ENCODE measurements at regions not wholly inside any gene's neighbourhood (a gene's known extent, or its start where the extent isn't known, plus 50 kb on each side); places are given as distances from the start of the nearest gene placed in this dataset.

- no peak for ATAC-seq (ENCODE audit: low read depth in 2 of 2)
- no peak overlapping the region for H3K4me3 Mint-ChIP-seq
- DNase-seq: no peak
- H3K36me3 Mint-ChIP-seq: no peaks in the 10 kb centered on the region
- no peak overlapping the region for H3K27ac Mint-ChIP-seq
- H3K9me3 Mint-ChIP-seq: no peaks in the 10 kb centered on the region
- H3K27me3 Mint-ChIP-seq: no peaks in the 10 kb centered on the region
- no peaks in the 10 kb centered on the region for H3K4me1 Mint-ChIP-seq
These were observed 228.8 kb upstream of the ADGRL2 start for GRCh38 chr1:81571946-81572345.

DNA sequence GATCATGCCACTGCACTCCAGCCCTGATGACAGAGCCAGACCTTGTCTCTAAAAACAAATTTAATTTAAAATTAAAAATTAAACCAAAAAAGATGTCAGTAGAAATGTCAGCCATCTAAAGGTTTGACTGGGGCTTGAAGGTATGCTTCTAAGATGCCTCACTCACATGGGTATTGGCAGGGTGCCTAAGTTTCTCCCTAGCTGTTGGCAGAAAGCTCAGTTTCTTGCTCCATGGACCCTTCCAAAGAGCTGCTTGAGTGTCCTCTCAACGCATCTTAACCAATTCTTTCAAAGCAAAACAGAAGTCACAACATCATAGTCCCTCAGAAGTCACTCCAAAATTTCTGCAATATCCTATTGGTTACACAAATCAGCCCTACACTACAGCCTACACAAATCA lies 231.0 kb upstream of the ADGRL2 start:
- no peaks in the 10 kb centered on the region for H3K36me3 Mint-ChIP-seq
- no peaks in the 10 kb centered on the region for H3K9me3 Mint-ChIP-seq
- no peak for ATAC-seq (ENCODE audit: low read depth in 2 of 2)
- no peaks in the 10 kb centered on the region for H3K27me3 Mint-ChIP-seq
- H3K4me1 Mint-ChIP-seq: no peaks in the 10 kb centered on the region
- no peak overlapping the region for H3K4me3 Mint-ChIP-seq
- no peak overlapping the region for H3K27ac Mint-ChIP-seq
- DNase-seq: no peak

GRCh38 chr1:81563632-81564031 lies 237.1 kb upstream of the ADGRL2 start:
- H3K36me3 Mint-ChIP-seq: no peaks in the 10 kb centered on the region
- DNase-seq: no peak
- H3K27ac Mint-ChIP-seq: peak overlapping the region in 1 of 6 donors; percentile 25
- no peaks in the 10 kb centered on the region for H3K4me1 Mint-ChIP-seq
- H3K27me3 Mint-ChIP-seq: no peaks in the 10 kb centered on the region
- no peak overlapping the region for H3K4me3 Mint-ChIP-seq
- no peak for ATAC-seq (ENCODE audit: low read depth in 2 of 2)
- H3K9me3 Mint-ChIP-seq: no peaks in the 10 kb centered on the region

DNA sequence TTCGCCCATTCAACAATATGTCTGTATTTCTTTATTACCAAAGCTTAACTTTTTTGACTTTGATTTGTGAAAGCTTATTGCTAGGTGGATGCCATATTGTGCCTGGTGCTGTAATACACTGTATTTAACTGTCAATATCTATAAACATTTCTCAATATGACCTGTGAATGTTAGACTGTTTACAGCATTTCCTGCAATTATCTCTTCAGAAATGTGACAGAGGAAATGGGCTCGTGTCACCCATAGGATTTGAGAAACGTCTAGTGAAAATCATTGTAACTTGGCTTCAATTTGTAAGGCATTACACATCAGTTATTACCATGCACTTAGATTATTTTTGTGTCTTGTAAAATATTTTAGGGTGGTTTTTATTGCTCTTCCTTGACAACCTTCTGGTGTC lies 237.8 kb upstream of the ADGRL2 start:
- Mint-ChIP-seq H3K4me3 (no peak overlapping the region), H3K27ac (no peak overlapping the region), H3K36me3 (no peaks in the 10 kb centered on the region), H3K4me1 (no peaks in the 10 kb centered on the region), H3K9me3 (no peaks in the 10 kb centered on the region), H3K27me3 (no peaks in the 10 kb centered on the region)
- DNase-seq (no peak), ATAC-seq (ENCODE audit: low read depth in 2 of 2) (no peak)

GRCh38 chr1:81560629-81561028 lies 240.1 kb upstream of the ADGRL2 start:
- no peaks in the 10 kb centered on the region for H3K27me3 Mint-ChIP-seq
- H3K27ac Mint-ChIP-seq: no peak overlapping the region
- H3K4me3 Mint-ChIP-seq: no peak overlapping the region
- DNase-seq (no peak), ATAC-seq (ENCODE audit: low read depth in 2 of 2) (no peak)
- H3K4me1 Mint-ChIP-seq: no peaks in the 10 kb centered on the region
- H3K36me3 Mint-ChIP-seq: no peaks in the 10 kb centered on the region
- H3K9me3 Mint-ChIP-seq: no peaks in the 10 kb centered on the region

- Mint-ChIP-seq H3K27me3 (no peaks in the 10 kb centered on the region), H3K36me3 (no peaks in the 10 kb centered on the region), H3K27ac (no peak overlapping the region), H3K4me1 (no peaks in the 10 kb centered on the region), H3K9me3 (no peaks in the 10 kb centered on the region), H3K4me3 (no peak overlapping the region)
- DNase-seq: no peak
- no peak for ATAC-seq (ENCODE audit: low read depth in 2 of 2)
These were observed 240.9 kb upstream of the ADGRL2 start for GRCh38 chr1:81559662-81560350.

DNA sequence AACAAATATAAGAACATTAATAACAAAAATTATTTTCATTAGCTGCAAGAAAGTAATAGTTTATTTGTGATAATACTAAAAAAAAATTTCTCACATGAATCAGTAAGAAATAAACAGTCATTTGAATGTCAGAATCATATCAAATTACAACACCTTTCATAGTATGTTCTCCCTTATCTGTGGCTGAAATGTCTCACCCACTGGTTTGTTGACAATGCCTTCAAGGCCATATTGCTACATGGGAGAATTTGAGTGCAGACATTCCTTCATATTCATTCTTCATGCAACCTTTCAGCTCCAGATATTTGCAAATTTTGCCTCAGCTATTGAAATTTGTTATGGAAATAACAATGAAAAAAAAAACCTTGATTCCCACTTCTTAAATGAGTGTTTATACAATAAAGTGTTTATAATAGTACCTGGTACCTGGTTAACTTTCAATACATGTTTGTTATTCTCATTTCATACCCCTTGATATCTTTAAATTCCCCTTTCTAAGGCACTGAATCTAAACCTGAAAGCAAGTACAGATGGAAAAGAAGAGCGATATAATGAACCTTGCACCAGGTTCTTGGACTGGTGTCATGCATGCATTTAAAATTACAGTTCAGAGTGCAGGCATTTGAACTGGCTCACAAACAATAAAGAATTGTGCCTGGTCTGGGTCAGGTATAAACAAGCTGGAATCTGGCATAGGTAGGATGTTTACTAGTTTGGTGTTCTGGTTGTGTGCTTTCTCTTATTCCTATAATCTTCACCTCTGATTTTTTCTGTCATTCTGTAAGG lies 242.2 kb upstream of the ADGRL2 start:
- Mint-ChIP-seq H3K4me3 (no peak overlapping the region), H3K27ac (no peak overlapping the region), H3K4me1 (no peaks in the 10 kb centered on the region), H3K27me3 (no peaks in the 10 kb centered on the region), H3K9me3 (no peaks in the 10 kb centered on the region), H3K36me3 (no peaks in the 10 kb centered on the region)
- ATAC-seq (ENCODE audit: low read depth in 2 of 2) (no peak), DNase-seq (no peak)

- DNase-seq: no peak
- Mint-ChIP-seq H3K27ac (no peak overlapping the region), H3K27me3 (no peaks in the 10 kb centered on the region), H3K4me1 (no peaks in the 10 kb centered on the region), H3K36me3 (no peaks in the 10 kb centered on the region), H3K9me3 (no peaks in the 10 kb centered on the region), H3K4me3 (no peak overlapping the region)
- no peak for ATAC-seq (ENCODE audit: low read depth in 2 of 2)
These were observed 243.8 kb upstream of the ADGRL2 start for GRCh38 chr1:81556968-81557367.

DNA sequence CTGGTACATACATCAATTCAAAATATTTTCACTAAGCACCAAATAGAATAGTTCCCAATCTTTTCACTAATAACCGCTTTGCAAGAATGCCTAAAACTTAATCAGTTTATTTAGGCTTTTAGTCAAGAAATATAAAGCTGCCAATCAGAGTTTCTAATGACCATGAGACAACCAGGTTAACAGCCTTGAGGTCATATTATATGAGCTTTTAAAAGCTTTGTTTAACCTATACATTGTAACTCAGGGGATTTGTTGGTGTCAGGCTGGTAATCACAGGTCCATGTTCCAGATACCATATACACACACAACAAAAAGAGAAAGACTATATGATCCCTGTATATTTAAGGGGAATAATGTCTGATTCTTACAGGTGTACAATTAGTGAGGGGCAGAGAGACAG lies 246.2 kb upstream of the ADGRL2 start:
- H3K27me3 Mint-ChIP-seq: no peaks in the 10 kb centered on the region
- no peaks in the 10 kb centered on the region for H3K9me3 Mint-ChIP-seq
- H3K36me3 Mint-ChIP-seq: no peaks in the 10 kb centered on the region
- H3K27ac Mint-ChIP-seq: no peak overlapping the region
- no peak for DNase-seq
- H3K4me3 Mint-ChIP-seq: no peak overlapping the region
- ATAC-seq (ENCODE audit: low read depth in 2 of 2): no peak
- H3K4me1 Mint-ChIP-seq: no peaks in the 10 kb centered on the region

- Mint-ChIP-seq H3K27me3 (no peaks in the 10 kb centered on the region), H3K27ac (no peak overlapping the region), H3K36me3 (no peaks in the 10 kb centered on the region), H3K9me3 (no peaks in the 10 kb centered on the region), H3K4me3 (no peak overlapping the region), H3K4me1 (no peaks in the 10 kb centered on the region)
- ATAC-seq (ENCODE audit: low read depth in 2 of 2): no peak
- no peak for DNase-seq
These were observed 246.6 kb upstream of the ADGRL2 start for GRCh38 chr1:81554108-81554507.

- Mint-ChIP-seq H3K27me3 (no peaks in the 10 kb centered on the region), H3K4me1 (no peaks in the 10 kb centered on the region), H3K4me3 (no peak overlapping the region), H3K27ac (no peak overlapping the region), H3K9me3 (no peaks in the 10 kb centered on the region), H3K36me3 (no peaks in the 10 kb centered on the region)
- DNase-seq: no peak
- no peak for ATAC-seq (ENCODE audit: low read depth in 2 of 2)
These were observed 247.2 kb upstream of the ADGRL2 start for GRCh38 chr1:81553503-81553902.

GRCh38 chr1:81551946-81552345 lies 248.8 kb upstream of the ADGRL2 start:
- H3K9me3 Mint-ChIP-seq: peaks cover 0 to under 1% (median 0%) of the 10 kb centered on the region in 7 donors
- no peak for ATAC-seq (ENCODE audit: low read depth in 2 of 2)
- DNase-seq: no peak
- H3K27me3 Mint-ChIP-seq: no peaks in the 10 kb centered on the region
- H3K27ac Mint-ChIP-seq: no peak overlapping the region
- H3K36me3 Mint-ChIP-seq: no peaks in the 10 kb centered on the region
- no peak overlapping the region for H3K4me3 Mint-ChIP-seq
- no peaks in the 10 kb centered on the region for H3K4me1 Mint-ChIP-seq

DNA sequence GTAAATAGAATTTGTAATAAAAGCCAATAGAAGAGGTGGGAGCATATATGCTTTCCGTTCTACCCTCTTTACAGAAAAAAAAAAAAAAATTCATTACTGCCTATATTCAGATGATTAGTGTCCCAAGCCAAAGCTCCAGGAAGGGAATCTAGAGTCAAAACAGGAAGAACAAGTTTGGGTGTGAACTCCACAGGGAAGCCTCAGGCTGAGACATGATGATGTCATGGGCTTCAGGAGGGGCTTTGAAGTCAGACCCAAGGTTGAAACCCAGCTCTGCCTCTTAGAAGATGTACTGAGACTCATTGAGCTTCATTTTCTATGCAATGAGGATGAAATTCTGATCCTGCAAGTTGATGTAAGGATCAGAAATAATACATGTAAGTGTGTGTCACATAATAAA lies 250.0 kb upstream of the ADGRL2 start:
- peaks cover 0 to 2% (median 0%) of the 10 kb centered on the region in 7 donors for H3K9me3 Mint-ChIP-seq
- no peaks in the 10 kb centered on the region for H3K4me1 Mint-ChIP-seq
- DNase-seq (no peak), ATAC-seq (ENCODE audit: low read depth in 2 of 2) (no peak)
- no peak overlapping the region for H3K4me3 Mint-ChIP-seq
- no peaks in the 10 kb centered on the region for H3K36me3 Mint-ChIP-seq
- H3K27ac Mint-ChIP-seq: no peak overlapping the region
- H3K27me3 Mint-ChIP-seq: no peaks in the 10 kb centered on the region

DNA sequence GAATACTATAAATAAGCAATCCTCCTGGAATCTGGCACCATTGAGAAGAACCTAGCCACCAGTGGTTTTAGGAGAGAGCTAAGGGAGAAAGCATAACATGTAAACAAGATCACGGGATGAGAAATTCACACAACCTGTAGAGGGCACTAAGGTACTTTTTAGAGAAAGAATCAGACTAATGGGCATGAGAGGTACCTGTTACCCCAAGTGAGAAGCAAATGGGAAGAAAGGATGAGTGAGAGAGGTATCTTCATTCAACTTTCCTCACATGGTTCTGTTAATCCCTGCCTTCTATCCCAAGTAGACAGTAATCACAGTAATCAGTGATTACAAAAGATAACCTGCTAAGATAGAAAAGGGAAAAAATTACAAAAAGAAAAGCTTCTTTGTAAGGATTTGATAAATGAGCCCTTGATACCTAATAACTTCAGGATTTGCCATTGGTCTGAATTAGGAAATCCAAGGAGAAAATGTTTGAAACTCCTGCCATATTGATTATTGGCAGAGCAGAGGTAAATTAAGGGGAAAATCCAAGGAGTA lies 251.1 kb upstream of the ADGRL2 start:
- DNase-seq (no peak), ATAC-seq (ENCODE audit: low read depth in 2 of 2) (no peak)
- Mint-ChIP-seq H3K4me1 (no peaks in the 10 kb centered on the region), H3K9me3 (peaks cover 0 to 2% (median 0%) of the 10 kb centered on the region in 7 donors), H3K27me3 (no peaks in the 10 kb centered on the region), H3K36me3 (no peaks in the 10 kb centered on the region), H3K4me3 (no peak overlapping the region), H3K27ac (no peak overlapping the region)
